GM18909 (cell line): ENCODE measurements at regions not wholly inside any gene's neighbourhood (a gene's known extent, or its start where the extent isn't known, plus 50 kb on each side); places are given as distances from the start of the nearest gene placed in this dataset.

Source experiments
- ATAC-seq: cut with Tn5 transposase; IDR thresholded peaks from one replicate; pipeline ENCODE4 v1.9.1; 2021; ENCODE audit warnings: mild to moderate bottlenecking; ENCODE audit not compliant: unreplicated experiment, poor library complexity

- no peak for ATAC-seq
These were observed 98.4 kb upstream of the GLS start for GRCh38 chr2:190782264-190782663.

- ATAC-seq, result no peak
These were observed 96.9 kb upstream of the GLS start for GRCh38 chr2:190783513-190784263.

- no peak for ATAC-seq
These were observed 95.3 kb upstream of the GLS start for GRCh38 chr2:190785334-190785733.

GRCh38 chr2:190786404-190787166 lies 94.0 kb upstream of the GLS start:
- no peak for ATAC-seq

- no peak for ATAC-seq
These were observed 92.8 kb upstream of the GLS start for GRCh38 chr2:190787743-190788235.

GRCh38 chr2:190789074-190790004 lies 91.3 kb upstream of the GLS start:
- ATAC-seq, result no peak

- no peak for ATAC-seq
These were observed 89.2 kb upstream of the GLS start for GRCh38 chr2:190791347-190791975.

- ATAC-seq, result no peak
These were observed 88.5 kb upstream of the GLS start for GRCh38 chr2:190791976-190792575.

GRCh38 chr2:190792956-190793888 lies 87.4 kb upstream of the GLS start:
- ATAC-seq, result no peak

- no peak for ATAC-seq
These were observed 86.2 kb upstream of the GLS start for GRCh38 chr2:190794377-190794776.

GRCh38 chr2:190794790-190795189 lies 85.8 kb upstream of the GLS start:
- ATAC-seq, result no peak

- ATAC-seq, result no peak
These were observed 84.9 kb upstream of the GLS start for GRCh38 chr2:190795686-190796085.

- no peak for ATAC-seq
These were observed 80.6 kb upstream of the GLS start for GRCh38 chr2:190799999-190800398.

- ATAC-seq, result no peak
These were observed 80.1 kb upstream of the GLS start for GRCh38 chr2:190800528-190800927.

GRCh38 chr2:190802129-190802528 lies 78.5 kb upstream of the GLS start:
- no peak for ATAC-seq

GRCh38 chr2:190802626-190803209 lies 77.9 kb upstream of the GLS start:
- no peak for ATAC-seq

GRCh38 chr2:190804182-190804795 lies 76.3 kb upstream of the GLS start:
- ATAC-seq, result no peak

GRCh38 chr2:190805126-190805525 lies 75.5 kb upstream of the GLS start:
- no peak for ATAC-seq
